ENCODE measurements at regions not wholly inside any gene's neighbourhood (a gene's known extent, or its start where the extent isn't known, plus 50 kb on each side); places are given as distances from the start of the nearest gene placed in this dataset.

GRCh38 chr13:64556376-64556775 is 2673.8 kb downstream of the PCDH9 start:
- no peaks in the 10 kb centered on the region for H3K36me3 Mint-ChIP-seq (ENCODE audit: low read depth)
- no peaks in the 10 kb centered on the region for H3K27me3 Mint-ChIP-seq
- CTCF ChIA-PET = no interaction called here
- intact Hi-C loops (cut with DNase I, micrococcal nuclease) = no loop called here
- no peaks in the 10 kb centered on the region for H3K4me1 Mint-ChIP-seq (ENCODE audit: low read depth)
- Histone ChIP-seq H3K9me3 (ENCODE audit: control insufficient read depth in 1 of 2, insufficient read depth in 1 of 2, low read length in 2 of 2) (peaks cover 0 to 4% of the 10 kb centered on the region in 2 experiments), H3K36me3 (ENCODE audit: insufficient read depth, low read length) (no peaks in the 10 kb centered on the region), H3K27me3 (ENCODE audit: control insufficient read depth in 1 of 2, insufficient read depth in 2 of 2, low read length in 2 of 2) (no peaks in the 10 kb centered on the region), H3K4me1 (ENCODE audit: insufficient read depth, low read length) (no peaks in the 10 kb centered on the region), H3K4me3 (ENCODE audit: low read length) (no peak overlapping the region), H3K27ac (ENCODE audit: low read depth in 1 of 2, low read length in 2 of 2) (no peak overlapping the region)
- no peak overlapping the region for H3K4me3 Mint-ChIP-seq
- POLR2A ChIA-PET = no interaction called here
- no peak for TF ChIP-seq CTCF (IDR thresholded peaks at IDR 0.05)
- ATAC-seq (ENCODE audit: poor library complexity) (no peak), DNase-seq (no peak)
- H3K9me3 Mint-ChIP-seq = peaks cover 4% of the 10 kb centered on the region
- no peak overlapping the region for H3K27ac Mint-ChIP-seq

GRCh38 chr13:64553411-64554129 is 2676.6 kb downstream of the PCDH9 start:
- no peaks in the 10 kb centered on the region for H3K36me3 ChIP-seq (ENCODE audit: insufficient read depth, low read length)
- no peak for TF ChIP-seq CTCF (IDR thresholded peaks at IDR 0.05)
- CTCF ChIA-PET = no interaction called here
- Mint-ChIP-seq H3K27me3 (no peaks in the 10 kb centered on the region), H3K27ac (no peak overlapping the region), H3K9me3 (peaks cover 13% of the 10 kb centered on the region), H3K4me3 (no peak overlapping the region), H3K36me3 (ENCODE audit: low read depth) (no peaks in the 10 kb centered on the region), H3K4me1 (ENCODE audit: low read depth) (no peaks in the 10 kb centered on the region)
- no peaks in the 10 kb centered on the region for H3K27me3 ChIP-seq (ENCODE audit: control insufficient read depth in 1 of 2, insufficient read depth in 2 of 2, low read length in 2 of 2)
- no peak overlapping the region for H3K27ac ChIP-seq (ENCODE audit: low read depth in 1 of 2, low read length in 2 of 2)
- POLR2A ChIA-PET = no interaction called here
- H3K4me1 ChIP-seq (ENCODE audit: insufficient read depth, low read length) = no peaks in the 10 kb centered on the region
- ATAC-seq (ENCODE audit: poor library complexity) (no peak), DNase-seq (no peak)
- H3K4me3 ChIP-seq (ENCODE audit: low read length) = no peak overlapping the region
- H3K9me3 ChIP-seq (ENCODE audit: control insufficient read depth in 1 of 2, insufficient read depth in 1 of 2, low read length in 2 of 2) = peaks cover 0 to 4% of the 10 kb centered on the region in 2 experiments
- intact Hi-C loops (cut with DNase I, micrococcal nuclease) = no loop called here

GRCh38 chr13:64551755-64552154 is 2678.4 kb downstream of the PCDH9 start:
- Histone ChIP-seq H3K9me3 (ENCODE audit: control insufficient read depth in 1 of 2, insufficient read depth in 1 of 2, low read length in 2 of 2) (no peaks in the 10 kb centered on the region), H3K4me1 (ENCODE audit: insufficient read depth, low read length) (no peaks in the 10 kb centered on the region), H3K36me3 (ENCODE audit: insufficient read depth, low read length) (no peaks in the 10 kb centered on the region), H3K27me3 (ENCODE audit: control insufficient read depth in 1 of 2, insufficient read depth in 2 of 2, low read length in 2 of 2) (no peaks in the 10 kb centered on the region), H3K4me3 (ENCODE audit: low read length) (no peak overlapping the region), H3K27ac (ENCODE audit: low read depth in 1 of 2, low read length in 2 of 2) (no peak overlapping the region)
- Mint-ChIP-seq H3K27me3 (no peaks in the 10 kb centered on the region), H3K27ac (no peak overlapping the region), H3K9me3 (peaks cover 16% of the 10 kb centered on the region), H3K4me3 (no peak overlapping the region), H3K4me1 (ENCODE audit: low read depth) (no peaks in the 10 kb centered on the region), H3K36me3 (ENCODE audit: low read depth) (no peaks in the 10 kb centered on the region)
- CTCF ChIA-PET = no interaction called here
- POLR2A ChIA-PET = no interaction called here
- no peak for TF ChIP-seq CTCF (IDR thresholded peaks at IDR 0.05)
- DNase-seq (no peak), ATAC-seq (ENCODE audit: poor library complexity) (no peak)
- intact Hi-C loops (cut with DNase I, micrococcal nuclease) = no loop called here
